ENCODE measurements at regions not wholly inside any gene's neighbourhood (a gene's known extent, or its start where the extent isn't known, plus 50 kb on each side); places are given as distances from the start of the nearest gene placed in this dataset.

GRCh38 chr4:14049946-14050345, 422.4 kb upstream of the BOD1L1 start:
- H3K36me3 ChIP-seq (replicated peaks; ENCODE audit: insufficient read depth, low read length): no peaks in the 10 kb centered on the region
- no peak overlapping the region for H3K9ac ChIP-seq (ENCODE audit: low read length)
- H4K20me1 ChIP-seq (ENCODE audit: insufficient read depth, low read length): no peaks in the 10 kb centered on the region
- no peak for TF ChIP-seq EZH2phosphoT487 (IDR thresholded peaks at IDR 0.05; ENCODE audit: low read length)
- no peak for TF ChIP-seq CTCF (IDR thresholded peaks at IDR 0.05; ENCODE audit: low read length)
- no peak for TF ChIP-seq EZH2 (optimal IDR thresholded peaks at IDR 0.05; ENCODE audit: low read depth, low read length)
- no peak overlapping the region for H3K4me2 ChIP-seq (ENCODE audit: low read depth, low read length)
- no peaks in the 10 kb centered on the region for H3K9me2 ChIP-seq (replicated peaks; ENCODE audit: insufficient read depth, low read length)
- no peak overlapping the region for H3K27ac ChIP-seq (ENCODE audit: low read length)
- no peaks in the 10 kb centered on the region for H3K27me3 ChIP-seq (replicated peaks; ENCODE audit: insufficient read depth, low read length)
- no peak overlapping the region for H3K4me3 ChIP-seq (ENCODE audit: low read length)
- no peaks in the 10 kb centered on the region for H3K9me3 ChIP-seq (replicated peaks; ENCODE audit: insufficient read depth, low read length)
- no peak for DNase-seq
- no peaks in the 10 kb centered on the region for H3F3A ChIP-seq (ENCODE audit: insufficient read depth, low read length)
- H3K79me2 ChIP-seq (ENCODE audit: low read length): no peaks in the 10 kb centered on the region
- no peaks in the 10 kb centered on the region for H3K4me1 ChIP-seq (ENCODE audit: low read length)
- no peak overlapping the region for H2AFZ ChIP-seq (ENCODE audit: low read length)

- Histone ChIP-seq H3K79me2 (ENCODE audit: low read length) (no peaks in the 10 kb centered on the region), H3K4me3 (ENCODE audit: low read length) (no peak overlapping the region), H3F3A (ENCODE audit: insufficient read depth, low read length) (no peaks in the 10 kb centered on the region), H2AFZ (ENCODE audit: low read length) (no peak overlapping the region), H3K9ac (ENCODE audit: low read length) (no peak overlapping the region), H3K4me1 (ENCODE audit: low read length) (no peaks in the 10 kb centered on the region), H3K27me3 (replicated peaks; ENCODE audit: insufficient read depth, low read length) (no peaks in the 10 kb centered on the region), H3K27ac (ENCODE audit: low read length) (no peak overlapping the region), H3K9me3 (replicated peaks; ENCODE audit: insufficient read depth, low read length) (no peaks in the 10 kb centered on the region), H3K36me3 (replicated peaks; ENCODE audit: insufficient read depth, low read length) (no peaks in the 10 kb centered on the region), H3K9me2 (replicated peaks; ENCODE audit: insufficient read depth, low read length) (no peaks in the 10 kb centered on the region), H4K20me1 (ENCODE audit: insufficient read depth, low read length) (no peaks in the 10 kb centered on the region), H3K4me2 (ENCODE audit: low read depth, low read length) (no peak overlapping the region)
- no peak for DNase-seq
- TF ChIP-seq EZH2phosphoT487 (IDR thresholded peaks at IDR 0.05; ENCODE audit: low read length) (no peak), CTCF (IDR thresholded peaks at IDR 0.05; ENCODE audit: low read length) (no peak)
Measured at GRCh38 chr4:14053291-14053690, 425.8 kb upstream of the BOD1L1 start.

- no peak overlapping the region for H2AFZ ChIP-seq (ENCODE audit: low read length)
- no peaks in the 10 kb centered on the region for H3K4me1 ChIP-seq (ENCODE audit: low read length)
- no peak overlapping the region for H3K9ac ChIP-seq (ENCODE audit: low read length)
- H3K9me2 ChIP-seq (replicated peaks; ENCODE audit: insufficient read depth, low read length): no peaks in the 10 kb centered on the region
- no peak overlapping the region for H3K4me2 ChIP-seq (ENCODE audit: low read depth, low read length)
- no peaks in the 10 kb centered on the region for H4K20me1 ChIP-seq (ENCODE audit: insufficient read depth, low read length)
- H3F3A ChIP-seq (ENCODE audit: insufficient read depth, low read length): no peaks in the 10 kb centered on the region
- DNase-seq: no peak
- no peaks in the 10 kb centered on the region for H3K79me2 ChIP-seq (ENCODE audit: low read length)
- H3K9me3 ChIP-seq (replicated peaks; ENCODE audit: insufficient read depth, low read length): no peaks in the 10 kb centered on the region
- no peak overlapping the region for H3K27ac ChIP-seq (ENCODE audit: low read length)
- H3K27me3 ChIP-seq (replicated peaks; ENCODE audit: insufficient read depth, low read length): no peaks in the 10 kb centered on the region
- H3K36me3 ChIP-seq (replicated peaks; ENCODE audit: insufficient read depth, low read length): no peaks in the 10 kb centered on the region
- H3K4me3 ChIP-seq (ENCODE audit: low read length): no peak overlapping the region
- TF ChIP-seq EZH2 (optimal IDR thresholded peaks at IDR 0.05; ENCODE audit: low read depth, low read length): no peak
- TF ChIP-seq EZH2phosphoT487 (IDR thresholded peaks at IDR 0.05; ENCODE audit: low read length): no peak
- TF ChIP-seq CTCF (IDR thresholded peaks at IDR 0.05; ENCODE audit: low read length): no peak
Measured at GRCh38 chr4:14054391-14054790, 426.9 kb upstream of the BOD1L1 start.

All from MM.1S (cell line).